IPS DF 6.9 (cell line): ENCODE measurements at regions not wholly inside any gene's neighbourhood (a gene's known extent, or its start where the extent isn't known, plus 50 kb on each side); places are given as distances from the start of the nearest gene placed in this dataset.

Experiments
- DNase-seq: peaks from one replicate; pipeline ENCODE4 v3.0.0-alpha.2; 2013; ENCODE audit warnings: low read depth, low spot score
- H3K27ac ChIP-seq: one replicate; pipeline ENCODE4 v1.5.1; 2013; ENCODE audit warnings: low read length, control low read depth
- H3K27me3 ChIP-seq: 2 replicates; pipeline ENCODE4 v1.6.1; 2013; ENCODE audit warnings: mild to moderate bottlenecking, low read length; ENCODE audit not compliant: control insufficient read depth, insufficient read depth
- H3K36me3 ChIP-seq: 2 replicates; pipeline ENCODE4 v1.6.1; 2013; ENCODE audit warnings: low read length; ENCODE audit not compliant: control insufficient read depth, insufficient read depth
- H3K4me1 ChIP-seq: 2 replicates; pipeline ENCODE4 v1.6.1; 2013; ENCODE audit warnings: low read length; ENCODE audit not compliant: control insufficient read depth, insufficient read depth
- H3K4me3 ChIP-seq: 2 replicates; pipeline ENCODE4 v1.5.1; 2013; ENCODE audit warnings: mild to moderate bottlenecking, low read length
- H3K9me3 ChIP-seq: 2 replicates; pipeline ENCODE4 v1.6.1; 2013; ENCODE audit warnings: low read length, inconsistent platforms; ENCODE audit not compliant: control insufficient read depth, insufficient read depth
- WGBS: extraction: QIAGEN DNeasy Blood & Tissue Kit; methylation state at CpG from one replicate; pipeline ENCODE4 v1.1.7; 2013; ENCODE audit warnings: mixed read lengths, missing lambda C conversion rate; ENCODE audit not compliant: insufficient read length, insufficient coverage; 5-methylcytosine and 5-hydroxymethylcytosine counted together

DNA sequence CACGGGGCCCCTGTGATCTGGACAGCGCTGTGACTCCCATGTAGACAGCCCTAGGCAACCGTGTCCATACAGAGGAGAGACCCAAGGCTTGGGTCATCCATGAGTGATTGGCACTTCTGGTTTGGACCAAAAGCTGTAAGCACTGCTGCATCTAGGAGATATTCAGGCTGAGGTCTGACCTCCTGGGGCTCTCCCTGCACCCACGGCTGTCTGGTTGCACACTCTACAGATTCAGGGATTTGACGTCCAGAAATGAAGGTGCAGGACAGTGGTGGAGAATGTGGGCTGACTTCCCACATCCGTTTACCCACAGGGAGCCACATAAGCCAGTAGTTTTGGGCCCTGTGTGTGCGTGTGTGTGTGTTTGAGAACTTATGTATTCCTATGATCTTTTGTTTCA lies 76.2 kb upstream of the ARHGEF7 start:
- no peak overlapping the region for H3K4me3 ChIP-seq
- H3K36me3 ChIP-seq = no peaks in the 10 kb centered on the region
- H3K27ac ChIP-seq = no peak overlapping the region
- H3K9me3 ChIP-seq = no peaks in the 10 kb centered on the region
- no peak for DNase-seq
- no peaks in the 10 kb centered on the region for H3K4me1 ChIP-seq
- WGBS = no CpG with 5 or more reads among the region's 7 CpGs
- no peaks in the 10 kb centered on the region for H3K27me3 ChIP-seq

DNA sequence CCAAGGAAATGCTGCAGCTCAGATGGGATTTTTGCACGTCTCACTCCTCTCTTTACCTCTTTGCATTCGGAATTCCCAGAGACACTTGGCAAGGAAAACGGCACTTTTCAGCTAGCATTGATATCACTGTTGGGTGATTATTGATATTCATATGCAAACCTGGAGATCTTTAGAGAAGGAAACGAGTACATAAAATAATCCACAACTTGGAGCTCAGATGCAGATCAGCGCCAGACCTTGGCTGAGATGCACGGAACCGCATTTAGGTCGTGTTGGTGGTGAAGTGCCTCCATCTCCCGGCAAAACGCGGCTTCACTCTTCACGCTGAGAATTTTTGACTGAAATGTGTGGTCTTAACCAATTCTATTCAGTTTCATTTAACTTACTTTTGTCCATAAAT lies 77.2 kb upstream of the ARHGEF7 start:
- Histone ChIP-seq H3K4me3 (no peak overlapping the region), H3K9me3 (no peaks in the 10 kb centered on the region), H3K36me3 (no peaks in the 10 kb centered on the region), H3K27ac (no peak overlapping the region), H3K27me3 (no peaks in the 10 kb centered on the region), H3K4me1 (no peaks in the 10 kb centered on the region)
- no CpG with 5 or more reads among the region's 12 CpGs for WGBS
- no peak for DNase-seq

DNA sequence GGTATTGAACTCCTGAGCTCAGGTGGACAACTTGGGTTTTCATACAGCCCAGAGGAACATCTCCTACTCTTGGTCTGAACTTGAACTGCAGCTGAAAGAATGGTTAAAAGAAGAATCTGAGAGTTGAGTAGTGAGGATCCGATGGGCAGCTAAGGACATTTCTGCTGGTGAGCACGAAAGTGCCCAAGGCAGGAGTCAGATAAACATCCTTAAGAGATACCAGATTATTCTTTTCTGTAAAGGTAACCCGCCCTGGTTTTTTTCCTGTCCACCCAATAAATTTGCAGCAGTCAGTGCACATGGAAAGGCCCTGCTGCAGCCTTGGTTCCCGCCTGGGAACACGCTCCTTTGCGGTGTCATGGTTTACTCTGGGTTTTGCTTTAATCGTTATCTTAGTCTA lies 78.4 kb upstream of the ARHGEF7 start:
- no peaks in the 10 kb centered on the region for H3K27me3 ChIP-seq
- H3K4me1 ChIP-seq = no peaks in the 10 kb centered on the region
- no peak overlapping the region for H3K27ac ChIP-seq
- WGBS = no CpG with 5 or more reads among the region's 7 CpGs
- no peaks in the 10 kb centered on the region for H3K36me3 ChIP-seq
- no peak overlapping the region for H3K4me3 ChIP-seq
- DNase-seq = no peak
- H3K9me3 ChIP-seq = no peaks in the 10 kb centered on the region

DNA sequence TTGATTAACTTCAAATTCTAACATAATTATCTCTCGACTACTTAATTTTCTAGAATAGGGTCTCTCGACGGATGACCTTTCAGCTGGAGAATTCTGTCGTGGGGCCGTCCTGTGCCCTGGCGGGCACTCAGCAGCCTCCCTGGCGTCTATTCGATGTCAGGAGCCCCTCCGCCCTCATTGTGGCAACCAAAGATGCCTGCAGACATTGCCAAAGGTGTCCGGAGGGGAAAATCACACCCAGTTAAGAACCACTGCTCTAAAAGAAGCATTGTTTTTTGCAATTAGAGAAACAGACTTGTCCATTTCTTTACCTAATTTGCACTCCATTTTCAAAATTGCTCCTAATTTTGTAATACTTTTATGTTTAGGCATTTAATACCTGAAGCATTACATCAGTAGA lies 79.2 kb upstream of the ARHGEF7 start:
- no peaks in the 10 kb centered on the region for H3K27me3 ChIP-seq
- DNase-seq = no peak
- no CpG with 5 or more reads among the region's 10 CpGs for WGBS
- no peaks in the 10 kb centered on the region for H3K9me3 ChIP-seq
- H3K4me3 ChIP-seq = no peak overlapping the region
- H3K27ac ChIP-seq = no peak overlapping the region
- no peaks in the 10 kb centered on the region for H3K4me1 ChIP-seq
- no peaks in the 10 kb centered on the region for H3K36me3 ChIP-seq

DNA sequence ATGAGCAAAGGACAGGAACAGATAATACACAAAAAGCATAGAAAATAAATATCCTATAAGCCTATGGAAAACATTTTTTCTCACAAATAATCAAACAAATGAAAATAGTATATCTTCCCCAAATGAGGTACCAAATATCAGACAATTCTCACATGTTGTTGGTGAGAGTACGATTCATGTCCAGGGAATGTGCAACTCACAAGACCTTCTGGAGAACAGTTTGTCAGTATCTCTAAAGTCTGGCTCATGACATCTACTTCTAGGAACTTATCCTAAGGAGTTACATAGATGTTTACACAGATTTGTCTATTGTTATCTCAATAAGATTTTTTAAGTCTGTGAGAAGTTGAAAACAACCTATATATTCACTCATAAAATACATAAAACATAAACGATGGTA lies 80.3 kb upstream of the ARHGEF7 start:
- H3K36me3 ChIP-seq = no peaks in the 10 kb centered on the region
- H3K27me3 ChIP-seq = no peaks in the 10 kb centered on the region
- H3K4me1 ChIP-seq = no peaks in the 10 kb centered on the region
- no peak for DNase-seq
- H3K9me3 ChIP-seq = no peaks in the 10 kb centered on the region
- no CpG with 5 or more reads among the region's 2 CpGs for WGBS
- no peak overlapping the region for H3K27ac ChIP-seq
- no peak overlapping the region for H3K4me3 ChIP-seq

DNA sequence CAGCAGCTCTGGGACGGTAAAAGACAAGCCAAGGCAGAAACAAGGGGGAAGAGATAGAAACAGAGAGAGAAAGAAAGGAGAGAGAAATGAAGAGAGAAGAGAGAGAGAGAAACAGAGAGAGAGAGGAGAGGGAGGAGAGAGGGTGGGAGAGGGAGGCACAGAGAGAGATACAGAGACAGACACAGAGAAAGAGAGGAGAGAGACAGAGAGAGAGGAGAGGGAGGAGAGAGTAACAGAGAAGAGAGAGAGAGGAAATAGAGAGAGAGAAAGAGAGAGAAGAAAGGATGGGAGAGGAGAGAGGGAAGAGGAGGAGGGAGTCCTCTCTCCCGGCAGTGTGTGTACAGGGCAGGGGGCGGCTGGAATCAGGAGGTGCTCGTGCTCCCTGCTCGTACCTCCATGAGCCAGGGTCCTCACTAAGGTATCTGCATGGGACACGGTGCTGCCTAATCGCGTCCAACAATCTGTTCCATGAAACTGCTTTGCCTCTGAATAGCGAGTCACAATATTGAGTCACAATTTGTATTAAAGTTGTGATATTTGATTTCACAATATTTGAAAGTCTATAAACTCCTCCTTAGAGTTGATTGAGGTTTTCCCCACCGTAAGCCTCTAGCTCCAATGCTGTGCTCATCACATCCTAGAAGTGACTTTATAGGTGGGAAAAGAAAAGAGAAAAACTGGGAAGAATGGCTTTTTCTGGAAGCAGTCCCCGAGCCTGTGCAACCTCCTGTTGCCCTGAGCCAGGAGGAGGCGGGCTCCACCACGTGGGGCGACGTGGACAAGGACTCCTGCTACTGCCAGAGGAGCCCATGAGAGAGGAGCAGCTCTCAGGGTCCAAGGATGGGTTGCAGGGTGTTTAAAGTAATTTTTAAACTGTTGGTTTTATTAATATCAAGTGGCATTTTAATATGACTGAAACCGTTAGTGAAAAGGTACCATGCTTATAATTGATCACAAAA lies 81.7 kb upstream of the ARHGEF7 start:
- H3K4me3 ChIP-seq = no peak overlapping the region
- no peaks in the 10 kb centered on the region for H3K4me1 ChIP-seq
- no peak overlapping the region for H3K27ac ChIP-seq
- no peaks in the 10 kb centered on the region for H3K27me3 ChIP-seq
- DNase-seq = no peak
- H3K36me3 ChIP-seq = no peaks in the 10 kb centered on the region
- no CpG with 5 or more reads among the region's 16 CpGs for WGBS
- no peaks in the 10 kb centered on the region for H3K9me3 ChIP-seq

DNA sequence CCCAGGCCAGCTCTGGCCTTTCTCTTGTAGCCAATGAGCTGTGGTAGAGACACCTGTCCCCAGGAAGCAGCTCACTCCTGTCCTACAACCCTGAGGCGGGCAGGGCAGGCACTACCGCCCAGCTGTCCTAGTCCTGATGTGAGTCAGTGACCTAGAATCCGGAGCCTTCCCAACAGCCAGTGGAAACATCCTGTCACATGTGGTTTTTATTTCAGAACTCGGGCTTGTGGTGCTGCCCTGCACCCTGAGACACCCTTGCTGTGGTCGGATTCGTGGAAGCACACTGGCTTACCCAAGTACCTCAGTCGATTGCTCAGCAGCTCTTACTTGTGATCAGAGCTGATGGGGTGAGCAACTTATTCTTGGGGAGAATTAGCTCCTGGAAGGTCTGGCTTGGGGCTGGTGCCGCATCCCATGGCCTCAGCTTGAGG lies 83.6 kb upstream of the ARHGEF7 start:
- no peak for DNase-seq
- H3K9me3 ChIP-seq = no peaks in the 10 kb centered on the region
- H3K4me3 ChIP-seq = no peak overlapping the region
- no peaks in the 10 kb centered on the region for H3K27me3 ChIP-seq
- H3K36me3 ChIP-seq = no peaks in the 10 kb centered on the region
- H3K27ac ChIP-seq = no peak overlapping the region
- no CpG with 5 or more reads among the region's 8 CpGs for WGBS
- H3K4me1 ChIP-seq = no peaks in the 10 kb centered on the region

DNA sequence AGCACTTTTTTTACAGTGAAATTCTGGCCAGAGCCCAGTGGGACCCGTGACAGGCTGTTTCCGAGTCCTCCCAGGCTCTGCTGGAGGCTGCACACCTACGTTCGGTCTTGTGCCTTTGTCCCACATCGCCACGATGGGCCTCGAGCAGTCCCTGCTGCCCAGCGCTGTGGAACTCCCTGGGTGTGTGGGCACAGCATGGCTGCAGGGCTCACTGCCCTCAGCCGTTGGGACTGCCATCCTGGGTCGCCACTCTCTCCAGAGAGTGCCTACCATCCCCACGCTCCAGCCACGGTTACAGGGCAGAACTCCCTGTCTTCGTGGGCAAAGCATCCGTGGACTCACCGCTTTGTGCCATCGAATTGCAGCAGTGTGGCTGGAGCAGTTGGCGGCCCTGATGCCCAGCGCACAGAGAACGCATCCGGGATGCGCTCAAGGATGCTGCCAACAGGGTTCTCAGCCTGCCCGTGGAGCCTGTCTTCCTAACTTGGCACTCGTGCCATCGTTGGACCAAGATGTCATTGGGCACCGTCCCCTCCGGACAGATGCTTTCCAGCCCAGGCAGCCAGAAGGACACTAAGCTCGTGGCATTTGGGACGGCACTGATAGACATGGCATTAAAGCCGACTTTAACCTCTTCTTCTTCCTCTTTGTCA lies 85.0 kb upstream of the ARHGEF7 start:
- no CpG with 5 or more reads among the region's 29 CpGs for WGBS
- Histone ChIP-seq H3K27me3 (no peaks in the 10 kb centered on the region), H3K36me3 (no peaks in the 10 kb centered on the region), H3K4me3 (no peak overlapping the region), H3K9me3 (no peaks in the 10 kb centered on the region), H3K27ac (no peak overlapping the region), H3K4me1 (no peaks in the 10 kb centered on the region)
- no peak for DNase-seq

DNA sequence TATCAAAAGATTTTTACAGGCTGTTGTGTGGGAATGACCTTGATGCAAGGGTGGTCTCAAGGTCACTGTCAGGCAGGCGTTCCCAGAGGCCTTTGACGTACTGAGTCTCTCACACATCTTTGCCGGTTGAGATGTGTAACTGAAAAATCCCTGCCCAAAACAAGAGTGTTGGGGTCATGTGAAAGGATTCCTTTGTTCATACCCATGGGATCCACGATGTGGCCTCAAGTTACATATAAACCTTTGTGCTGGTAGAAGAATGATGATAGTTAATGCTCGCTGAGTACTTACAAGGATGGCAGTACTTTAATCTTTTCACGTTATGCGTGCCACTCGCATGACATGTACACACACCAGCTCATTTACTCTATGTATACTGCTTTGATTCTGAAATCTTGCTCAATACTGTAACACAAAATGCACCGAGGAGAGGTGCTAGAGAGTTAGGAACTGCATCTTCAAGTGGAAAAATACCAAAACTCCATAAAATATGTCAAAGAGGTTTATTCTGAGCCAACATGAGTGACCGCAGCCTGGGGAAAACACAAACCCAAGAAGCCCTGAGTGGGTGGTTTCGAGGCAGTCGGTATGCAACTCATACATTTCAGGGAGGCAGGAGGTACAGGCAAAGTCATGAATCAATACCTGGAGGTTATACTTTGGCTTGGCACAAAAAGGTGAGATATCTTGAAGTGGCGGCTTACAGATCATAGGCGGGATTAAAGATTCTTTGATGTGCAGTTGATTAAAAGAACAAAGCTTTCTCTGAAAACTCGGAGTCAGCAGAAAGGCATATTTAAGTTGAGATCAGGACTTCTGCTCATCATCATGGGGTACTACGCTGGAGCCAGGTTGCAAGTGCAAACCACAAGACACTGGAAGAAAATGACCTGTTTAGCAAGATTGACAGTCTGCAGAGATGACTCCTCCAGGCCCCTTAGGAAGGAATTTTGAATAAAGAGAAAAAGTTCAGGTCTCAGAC lies 87.4 kb upstream of the ARHGEF7 start:
- no CpG with 5 or more reads among the region's 16 CpGs for WGBS
- no peak for DNase-seq
- no peak overlapping the region for H3K4me3 ChIP-seq
- no peaks in the 10 kb centered on the region for H3K27me3 ChIP-seq
- H3K4me1 ChIP-seq = no peaks in the 10 kb centered on the region
- H3K36me3 ChIP-seq = no peaks in the 10 kb centered on the region
- H3K27ac ChIP-seq = no peak overlapping the region
- no peaks in the 10 kb centered on the region for H3K9me3 ChIP-seq

DNA sequence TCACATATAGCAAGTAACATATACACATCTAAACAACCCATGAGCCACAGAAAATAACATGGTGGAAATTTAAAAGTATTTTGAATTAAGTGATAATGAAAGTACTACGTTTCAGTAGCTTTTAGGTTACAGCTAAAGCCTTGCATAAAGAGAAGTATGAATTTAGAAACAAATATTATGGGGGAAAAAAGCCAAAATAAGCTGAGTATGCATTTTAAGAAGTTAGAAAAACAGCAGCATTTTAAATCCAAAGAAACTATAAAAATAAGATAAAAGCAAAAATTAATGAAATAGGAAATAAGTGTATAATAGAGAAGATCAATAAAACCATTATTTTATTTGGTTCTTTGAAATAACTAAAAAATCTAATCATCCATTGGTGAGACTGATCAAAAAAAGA lies 89.8 kb upstream of the ARHGEF7 start:
- no peaks in the 10 kb centered on the region for H3K4me1 ChIP-seq
- no peaks in the 10 kb centered on the region for H3K27me3 ChIP-seq

More for the DNA sequence above, 89.8 kb upstream of the ARHGEF7 start:
- Histone ChIP-seq H3K27ac (no peak overlapping the region), H3K36me3 (no peaks in the 10 kb centered on the region), H3K4me3 (no peak overlapping the region), H3K9me3 (no peaks in the 10 kb centered on the region; the same call in 1 of the 2 replicates)
- DNase-seq = no peak
- no CpG with 5 or more reads among the region's 1 CpG for WGBS
